ENCODE measurements at regions not wholly inside any gene's neighbourhood (a gene's known extent, or its start where the extent isn't known, plus 50 kb on each side); places are given as distances from the start of the nearest gene placed in this dataset.

- H3K36me3 ChIP-seq: no peaks in the 10 kb centered on the region
- H3K4me3 ChIP-seq: no peak overlapping the region
- 56% methylated on average over 3 of the region's 3 CpGs for WGBS
- intact Hi-C loops (cut with DNase I): no loop called here
- no peaks in the 10 kb centered on the region for H3K27me3 ChIP-seq (replicated peaks; ENCODE audit: insufficient read depth)
- DNase-seq (ENCODE audit: low spot score): no peak
- H3K27ac ChIP-seq: no peak overlapping the region
- no peak for TF ChIP-seq POLR2A (IDR thresholded peaks at IDR 0.05)
- TF ChIP-seq CTCF (IDR thresholded peaks at IDR 0.05): no peak
- no peak for TF ChIP-seq POLR2AphosphoS5 (IDR thresholded peaks at IDR 0.05)
- no peaks in the 10 kb centered on the region for H3K4me1 ChIP-seq (replicated peaks)
- no peaks in the 10 kb centered on the region for H3K9me3 ChIP-seq
Measured at GRCh38 chrX:113522814-113523213, 682.2 kb upstream of the AMOT start.

DNA sequence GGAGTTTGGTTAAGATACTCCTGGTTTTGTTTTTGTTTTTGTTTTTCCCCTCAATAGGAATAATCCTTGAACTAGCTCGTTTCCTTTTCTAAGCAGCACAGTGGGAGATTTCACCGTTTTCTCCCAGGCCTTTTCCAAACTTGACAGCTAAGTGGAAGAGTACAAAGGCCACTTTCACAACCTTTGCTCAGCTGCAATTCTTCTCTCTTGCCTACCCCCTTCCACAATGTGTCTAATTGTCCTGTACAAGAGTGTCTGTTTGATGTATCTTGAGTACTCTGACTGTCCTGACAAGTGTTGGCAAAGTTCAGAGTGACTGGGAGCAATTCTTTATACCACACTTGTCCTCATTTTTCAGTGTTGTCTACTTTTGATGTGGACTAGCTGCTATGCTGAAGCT lies 674.3 kb upstream of the AMOT start:
- WGBS: 9% methylated on average over 2 of the region's 2 CpGs
- Histone ChIP-seq H3K9me3 (no peaks in the 10 kb centered on the region), H3K4me1 (replicated peaks) (no peaks in the 10 kb centered on the region), H3K4me3 (no peak overlapping the region), H3K27me3 (replicated peaks; ENCODE audit: insufficient read depth) (no peaks in the 10 kb centered on the region), H3K36me3 (no peaks in the 10 kb centered on the region), H3K27ac (no peak overlapping the region)
- TF ChIP-seq POLR2AphosphoS5 (IDR thresholded peaks at IDR 0.05) (no peak), CTCF (IDR thresholded peaks at IDR 0.05) (no peak), POLR2A (IDR thresholded peaks at IDR 0.05) (no peak)
- DNase-seq (ENCODE audit: low spot score): no peak
- intact Hi-C loops (cut with DNase I): no loop called here

- intact Hi-C loops (cut with DNase I): no loop called here
- no peak for TF ChIP-seq POLR2AphosphoS5 (IDR thresholded peaks at IDR 0.05)
Measured at GRCh38 chrX:113512700-113513395, 672.2 kb upstream of the AMOT start.

GRCh38 chrX:113510586-113510985 lies 670.0 kb upstream of the AMOT start:
- no peaks in the 10 kb centered on the region for H3K4me1 ChIP-seq (replicated peaks)
- intact Hi-C loops (cut with DNase I): no loop called here
- no peak overlapping the region for H3K4me3 ChIP-seq
- H3K27ac ChIP-seq: no peak overlapping the region
- no peaks in the 10 kb centered on the region for H3K36me3 ChIP-seq
- WGBS: no CpG with 5 or more reads among the region's 1 CpG
- H3K9me3 ChIP-seq: no peaks in the 10 kb centered on the region
- no peak for TF ChIP-seq CTCF (IDR thresholded peaks at IDR 0.05)
- TF ChIP-seq POLR2A (IDR thresholded peaks at IDR 0.05): no peak
- no peak for TF ChIP-seq POLR2AphosphoS5 (IDR thresholded peaks at IDR 0.05)
- DNase-seq (ENCODE audit: low spot score): no peak
- no peaks in the 10 kb centered on the region for H3K27me3 ChIP-seq (replicated peaks; ENCODE audit: insufficient read depth)

More at GRCh38 chrX:113512700-113513395, 672.2 kb upstream of the AMOT start:
- 60% methylated on average over 7 of the region's 7 CpGs for WGBS
- Histone ChIP-seq H3K27me3 (replicated peaks; ENCODE audit: insufficient read depth) (no peaks in the 10 kb centered on the region), H3K27ac (no peak overlapping the region), H3K4me1 (replicated peaks) (no peaks in the 10 kb centered on the region), H3K4me3 (no peak overlapping the region), H3K9me3 (no peaks in the 10 kb centered on the region), H3K36me3 (no peaks in the 10 kb centered on the region)
- no peak for DNase-seq (ENCODE audit: low spot score)

DNA sequence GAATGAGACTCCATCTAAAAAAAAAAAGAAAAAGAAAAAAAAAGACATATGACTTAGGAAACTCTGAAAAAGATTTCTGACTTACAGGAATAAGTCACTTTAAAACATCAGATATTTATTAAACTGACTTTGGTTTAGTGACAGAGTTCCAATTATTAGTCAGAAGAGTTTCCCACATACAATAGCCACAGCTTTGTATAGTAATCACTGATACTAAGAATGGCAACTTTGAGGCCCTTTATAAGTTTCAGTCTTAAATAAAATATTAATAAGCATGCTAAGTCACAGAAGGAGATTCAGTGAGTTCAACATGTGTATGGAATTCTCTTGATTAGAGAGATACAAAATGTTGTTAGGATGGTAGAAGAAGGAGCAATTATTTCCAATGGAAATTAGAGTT lies 652.3 kb upstream of the AMOT start:
- H3K36me3 ChIP-seq: no peaks in the 10 kb centered on the region
- H3K9me3 ChIP-seq: no peaks in the 10 kb centered on the region
- no peak overlapping the region for H3K4me3 ChIP-seq
- H3K27me3 ChIP-seq (replicated peaks; ENCODE audit: insufficient read depth): no peaks in the 10 kb centered on the region
- intact Hi-C loops (cut with DNase I): no loop called here
- no peak for DNase-seq (ENCODE audit: low spot score)
- no peak for TF ChIP-seq POLR2A (IDR thresholded peaks at IDR 0.05)
- no peak for TF ChIP-seq CTCF (IDR thresholded peaks at IDR 0.05)
- TF ChIP-seq POLR2AphosphoS5 (IDR thresholded peaks at IDR 0.05): no peak
- H3K4me1 ChIP-seq (replicated peaks): no peaks in the 10 kb centered on the region
- no peak overlapping the region for H3K27ac ChIP-seq

Data from prostate gland (tissue), 2 donors.